Right lobe of liver (tissue), 4 donors: ENCODE measurements at regions not wholly inside any gene's neighbourhood (a gene's known extent, or its start where the extent isn't known, plus 50 kb on each side); places are given as distances from the start of the nearest gene placed in this dataset.

Experiments used
- POLR2A ChIP-seq: fragments of 450-650 bp; IDR thresholded peaks from one replicate; pipeline ENCODE4 v1.6.1; 2017; ENCODE audit warnings: antibody characterized with exemption, mild to moderate bottlenecking
- TF ChIP-seq, protein P1 (sequence below), 4 donors: fragments of 200-600 bp in 3 of 4; fragments of 450-650 bp in 1 of 4; IDR thresholded peaks; one replicate each; pipeline versions ENCODE4 v1.5.1 to v1.8.0; 2016 to 2022; ENCODE audit warnings: antibody characterized with exemption in 4 of 4, mild to moderate bottlenecking in 2 of 4
- donor health status: DM: no; HTN: no; CAD: no.
- donor health status: DM: no; HTN: no; CAD: no.
- donor health status: DM: no; HTN: yes; CAD: no.

DNA sequence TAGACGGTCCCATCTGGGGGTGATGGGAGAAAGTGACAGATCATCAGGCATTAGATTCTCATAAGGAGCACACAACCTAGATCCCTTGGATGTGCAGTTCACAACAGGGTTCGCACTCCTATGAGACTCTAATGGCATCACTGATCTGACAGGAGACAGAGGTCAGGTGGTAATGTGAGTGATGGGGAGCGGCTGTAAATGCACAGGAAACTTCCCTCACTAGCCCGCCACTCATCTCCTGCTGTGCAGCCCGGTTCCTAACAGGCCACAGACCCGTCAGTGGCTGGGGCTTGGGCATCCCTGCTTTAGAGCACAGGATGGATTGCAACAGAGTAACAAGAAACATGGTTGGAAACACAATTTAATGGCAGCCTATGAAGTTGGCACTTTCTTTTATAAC is 172.6 kb upstream of the VCX3A start:
- TF ChIP-seq, protein P1, sequence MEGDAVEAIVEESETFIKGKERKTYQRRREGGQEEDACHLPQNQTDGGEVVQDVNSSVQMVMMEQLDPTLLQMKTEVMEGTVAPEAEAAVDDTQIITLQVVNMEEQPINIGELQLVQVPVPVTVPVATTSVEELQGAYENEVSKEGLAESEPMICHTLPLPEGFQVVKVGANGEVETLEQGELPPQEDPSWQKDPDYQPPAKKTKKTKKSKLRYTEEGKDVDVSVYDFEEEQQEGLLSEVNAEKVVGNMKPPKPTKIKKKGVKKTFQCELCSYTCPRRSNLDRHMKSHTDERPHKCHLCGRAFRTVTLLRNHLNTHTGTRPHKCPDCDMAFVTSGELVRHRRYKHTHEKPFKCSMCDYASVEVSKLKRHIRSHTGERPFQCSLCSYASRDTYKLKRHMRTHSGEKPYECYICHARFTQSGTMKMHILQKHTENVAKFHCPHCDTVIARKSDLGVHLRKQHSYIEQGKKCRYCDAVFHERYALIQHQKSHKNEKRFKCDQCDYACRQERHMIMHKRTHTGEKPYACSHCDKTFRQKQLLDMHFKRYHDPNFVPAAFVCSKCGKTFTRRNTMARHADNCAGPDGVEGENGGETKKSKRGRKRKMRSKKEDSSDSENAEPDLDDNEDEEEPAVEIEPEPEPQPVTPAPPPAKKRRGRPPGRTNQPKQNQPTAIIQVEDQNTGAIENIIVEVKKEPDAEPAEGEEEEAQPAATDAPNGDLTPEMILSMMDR (IDR thresholded peaks at IDR 0.05), result no peak
- no peak for TF ChIP-seq POLR2A
